Loucy (cell line): ENCODE measurements at regions not wholly inside any gene's neighbourhood (a gene's known extent, or its start where the extent isn't known, plus 50 kb on each side); places are given as distances from the start of the nearest gene placed in this dataset.
"Not testable (repeated sequence)": the region's sequence is repeated elsewhere in the genome, so short reads cannot be mapped to it uniquely, and the experiment has no call there.

Source experiments
- CTCF ChIP-seq: fragments of 200-600 bp; sonication (generic); conservative IDR thresholded peaks from 2 replicates; pipeline ENCODE4 v1.5.1; 2014; ENCODE audit warnings: mild to moderate bottlenecking, antibody characterized with exemption, low read length
- EZH2phosphoT487 ChIP-seq: fragments of 200-600 bp; IDR thresholded peaks from 2 replicates; pipeline ENCODE4 v1.6.1; 2018; ENCODE audit warnings: antibody characterized with exemption, mild to moderate bottlenecking, moderate library complexity, borderline replicate concordance

- TF ChIP-seq CTCF, EZH2phosphoT487: not testable (repeated sequence)
These were observed 353.3 kb downstream of the C12orf75 start for GRCh38 chr12:105683836-105684235.
